Adrenal gland (tissue), 5 donors: ENCODE measurements at regions not wholly inside any gene's neighbourhood (a gene's known extent, or its start where the extent isn't known, plus 50 kb on each side); places are given as distances from the start of the nearest gene placed in this dataset.

Experiments
- CTCF ChIP-seq, 6 experiments: fragments of 450-650 bp in 4 of 6; fragments of 200-600 bp in 2 of 6; sonication (generic) in 1 of 6; IDR thresholded peaks; 1 replicate in 5 of 6; 2 replicates in 1 of 6; pipeline versions ENCODE4 v1.5.1 to v1.8.0; 2016 to 2021; ENCODE audit warnings: antibody characterized with exemption in 6 of 6, mild to moderate bottlenecking in 2 of 6, moderate library complexity in 1 of 6
- POLR2A ChIP-seq, 2 donors: fragments of 450-650 bp; IDR thresholded peaks; one replicate each; pipeline ENCODE4 v1.6.1; 2017; ENCODE audit warnings: antibody characterized with exemption in 2 of 2, mild to moderate bottlenecking in 2 of 2, moderate library complexity in 1 of 2
- donor health status: DM: no; HTN: no; CAD: no.

GRCh38 chr18:70620837-70621612, 332.2 kb downstream of the SOCS6 start:
- TF ChIP-seq POLR2A (IDR thresholded peaks at IDR 0.05) (no peak), CTCF (IDR thresholded peaks at IDR 0.05) (no peak)
